Sigmoid colon (tissue), 3 donors: ENCODE measurements at regions not wholly inside any gene's neighbourhood (a gene's known extent, or its start where the extent isn't known, plus 50 kb on each side); places are given as distances from the start of the nearest gene placed in this dataset.

Experiments used
- POLR2A ChIP-seq, 2 donors: fragments of 450-650 bp; IDR thresholded peaks; one replicate each; pipeline ENCODE4 v1.6.1; 2016; ENCODE audit warnings: antibody characterized with exemption in 2 of 2, mild to moderate bottlenecking in 2 of 2, moderate library complexity in 2 of 2
- TF ChIP-seq, protein P1 (sequence below), 4 experiments: fragments of 450-650 bp in 3 of 4; fragments of 200-600 bp in 1 of 4; IDR thresholded peaks; one replicate each; pipeline ENCODE4 v1.5.1; 2016 to 2019; ENCODE audit warnings: antibody characterized with exemption in 4 of 4, mild to moderate bottlenecking in 3 of 4, moderate library complexity in 2 of 4

- TF ChIP-seq, protein P1, sequence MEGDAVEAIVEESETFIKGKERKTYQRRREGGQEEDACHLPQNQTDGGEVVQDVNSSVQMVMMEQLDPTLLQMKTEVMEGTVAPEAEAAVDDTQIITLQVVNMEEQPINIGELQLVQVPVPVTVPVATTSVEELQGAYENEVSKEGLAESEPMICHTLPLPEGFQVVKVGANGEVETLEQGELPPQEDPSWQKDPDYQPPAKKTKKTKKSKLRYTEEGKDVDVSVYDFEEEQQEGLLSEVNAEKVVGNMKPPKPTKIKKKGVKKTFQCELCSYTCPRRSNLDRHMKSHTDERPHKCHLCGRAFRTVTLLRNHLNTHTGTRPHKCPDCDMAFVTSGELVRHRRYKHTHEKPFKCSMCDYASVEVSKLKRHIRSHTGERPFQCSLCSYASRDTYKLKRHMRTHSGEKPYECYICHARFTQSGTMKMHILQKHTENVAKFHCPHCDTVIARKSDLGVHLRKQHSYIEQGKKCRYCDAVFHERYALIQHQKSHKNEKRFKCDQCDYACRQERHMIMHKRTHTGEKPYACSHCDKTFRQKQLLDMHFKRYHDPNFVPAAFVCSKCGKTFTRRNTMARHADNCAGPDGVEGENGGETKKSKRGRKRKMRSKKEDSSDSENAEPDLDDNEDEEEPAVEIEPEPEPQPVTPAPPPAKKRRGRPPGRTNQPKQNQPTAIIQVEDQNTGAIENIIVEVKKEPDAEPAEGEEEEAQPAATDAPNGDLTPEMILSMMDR (IDR thresholded peaks at IDR 0.05), result no peak
- TF ChIP-seq POLR2A (IDR thresholded peaks at IDR 0.05), result no peak
Observed at GRCh38 chr7:153388611-153389010, 629.1 kb downstream of the ACTR3B start.
